Gastroesophageal sphincter (tissue), 3 donors: ENCODE measurements at regions not wholly inside any gene's neighbourhood (a gene's known extent, or its start where the extent isn't known, plus 50 kb on each side); places are given as distances from the start of the nearest gene placed in this dataset.

Experiments
- EP300 ChIP-seq: sonication (generic); formaldehyde crosslinking; IDR thresholded peaks from one replicate; pipeline ENCODE4 v1.6.1; 2017; ENCODE audit warnings: antibody characterized with exemption, mild to moderate bottlenecking
- TF ChIP-seq, protein P1 (sequence below), 4 experiments: fragments of 200-600 bp in 2 of 4; fragments of 450-650 bp in 2 of 4; sonication (generic) in 1 of 4; IDR thresholded peaks; one replicate each; pipeline ENCODE4 v1.5.1; 2017 to 2019; ENCODE audit warnings: antibody characterized with exemption in 4 of 4, mild to moderate bottlenecking in 2 of 4, moderate library complexity in 2 of 4

DNA sequence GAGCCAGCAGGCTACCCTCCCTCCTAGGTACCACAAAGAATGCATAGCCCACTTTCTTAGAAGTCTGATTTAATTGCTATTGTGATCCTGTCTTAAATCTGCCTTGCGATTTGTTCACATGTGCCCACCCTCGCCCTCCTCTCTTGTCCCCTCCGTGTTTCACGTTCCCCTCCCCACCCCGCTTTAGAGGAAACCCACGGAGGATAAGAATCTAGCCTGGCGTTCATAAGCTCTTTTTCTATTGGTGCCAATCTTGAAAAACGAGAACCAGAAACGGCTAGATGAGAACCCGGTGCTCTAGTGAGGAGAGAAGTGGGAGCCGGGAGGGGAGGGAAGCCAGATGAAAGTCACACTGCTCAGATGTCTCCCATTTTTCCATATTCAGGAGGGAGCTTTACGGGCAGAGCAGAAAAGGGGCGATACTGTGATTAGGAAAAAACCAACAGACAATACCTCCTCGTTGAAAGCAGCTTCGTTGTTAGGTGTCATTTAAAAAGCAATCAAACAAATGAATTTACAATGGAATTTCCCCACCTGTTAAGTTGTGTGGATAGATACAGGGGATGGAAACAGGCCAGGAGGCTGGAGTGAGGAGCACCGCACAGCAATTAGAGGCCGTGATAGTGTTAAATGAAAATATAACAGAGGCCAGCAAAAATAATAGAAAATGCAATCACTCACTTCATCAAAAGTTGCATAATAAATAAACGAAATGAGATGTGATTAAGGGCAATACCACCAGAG lies 272.1 kb downstream of the GATA3 start:
- TF ChIP-seq, protein P1, sequence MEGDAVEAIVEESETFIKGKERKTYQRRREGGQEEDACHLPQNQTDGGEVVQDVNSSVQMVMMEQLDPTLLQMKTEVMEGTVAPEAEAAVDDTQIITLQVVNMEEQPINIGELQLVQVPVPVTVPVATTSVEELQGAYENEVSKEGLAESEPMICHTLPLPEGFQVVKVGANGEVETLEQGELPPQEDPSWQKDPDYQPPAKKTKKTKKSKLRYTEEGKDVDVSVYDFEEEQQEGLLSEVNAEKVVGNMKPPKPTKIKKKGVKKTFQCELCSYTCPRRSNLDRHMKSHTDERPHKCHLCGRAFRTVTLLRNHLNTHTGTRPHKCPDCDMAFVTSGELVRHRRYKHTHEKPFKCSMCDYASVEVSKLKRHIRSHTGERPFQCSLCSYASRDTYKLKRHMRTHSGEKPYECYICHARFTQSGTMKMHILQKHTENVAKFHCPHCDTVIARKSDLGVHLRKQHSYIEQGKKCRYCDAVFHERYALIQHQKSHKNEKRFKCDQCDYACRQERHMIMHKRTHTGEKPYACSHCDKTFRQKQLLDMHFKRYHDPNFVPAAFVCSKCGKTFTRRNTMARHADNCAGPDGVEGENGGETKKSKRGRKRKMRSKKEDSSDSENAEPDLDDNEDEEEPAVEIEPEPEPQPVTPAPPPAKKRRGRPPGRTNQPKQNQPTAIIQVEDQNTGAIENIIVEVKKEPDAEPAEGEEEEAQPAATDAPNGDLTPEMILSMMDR (IDR thresholded peaks at IDR 0.05) = no peak
- no peak for TF ChIP-seq EP300
